Upper lobe of left lung (tissue), 6 donors: ENCODE measurements at regions not wholly inside any gene's neighbourhood (a gene's known extent, or its start where the extent isn't known, plus 50 kb on each side); places are given as distances from the start of the nearest gene placed in this dataset.
A peak's percentile ranks its signal among the peaks of the same experiment; 100 is the strongest.

Experiments
- ATAC-seq, 2 donors: fragments of 200-7000 bp; cut with Tn5 transposase; one replicate each; pipeline ENCODE4 v1.9.1; 2022; ENCODE audit warnings: mild to moderate bottlenecking in 2 of 2, moderate library complexity in 2 of 2; ENCODE audit not compliant: low FRiP score in 2 of 2
- DNase-seq, 2 donors: peaks; one replicate each; pipeline ENCODE4 v3.0.0-alpha.2; 2019 to 2020
- H3K27ac ChIP-seq, 4 donors: fragments of 200-600 bp; sonication (generic); one replicate each; pipeline ENCODE4 v1.5.1; 2016 to 2019
- H3K27me3 ChIP-seq, 4 donors: fragments of 200-600 bp; sonication (generic); one replicate each; pipeline ENCODE4 v1.5.1; 2017 to 2019
- H3K36me3 ChIP-seq, 4 donors: fragments of 200-600 bp; sonication (generic); one replicate each; pipeline ENCODE4 v1.5.1; 2016 to 2019
- H3K4me1 ChIP-seq, 4 donors: fragments of 200-600 bp; sonication (generic); one replicate each; pipeline ENCODE4 v1.5.1; 2018 to 2019
- H3K4me3 ChIP-seq, 4 donors: fragments of 200-600 bp; sonication (generic); one replicate each; pipeline ENCODE4 v1.5.1; 2017 to 2019; ENCODE audit warnings: mild to moderate bottlenecking in 2 of 4, moderate library complexity in 1 of 4
- H3K9me3 ChIP-seq, 4 donors: fragments of 200-600 bp; sonication (generic); one replicate each; pipeline ENCODE4 v1.5.1; 2018 to 2019
- CTCF ChIP-seq, 6 experiments: fragments of 450-650 bp in 4 of 6; fragments of 200-600 bp in 2 of 6; sonication (generic) in 2 of 6; IDR thresholded peaks; one replicate each; pipeline ENCODE4 v1.5.1; 2016 to 2019; ENCODE audit warnings: antibody characterized with exemption in 6 of 6
- EP300 ChIP-seq, 4 donors: sonication (generic); formaldehyde crosslinking; IDR thresholded peaks; one replicate each; pipeline ENCODE4 v1.5.1; 2017; ENCODE audit warnings: antibody characterized with exemption in 4 of 4, control low read depth in 2 of 4
- POLR2A ChIP-seq, 4 donors: fragments of 450-650 bp; IDR thresholded peaks; one replicate each; pipeline ENCODE4 v1.5.1; 2016 to 2017; ENCODE audit warnings: antibody characterized with exemption in 4 of 4, mild to moderate bottlenecking in 2 of 4
- POLR2AphosphoS5 ChIP-seq, 2 donors: sonication (generic); formaldehyde crosslinking; IDR thresholded peaks; one replicate each; pipeline ENCODE4 v1.5.1; 2017; ENCODE audit warnings: antibody characterized with exemption in 2 of 2
- WGBS, 2 donors: methylation state at CpG; one replicate each; pipeline ENCODE4 v1.1.5; 2017 to 2018; 5-methylcytosine and 5-hydroxymethylcytosine counted together
- donor health status: DM: no; HTN: no; CAD: no; lungs with moderate emphysema.
- donor health status: DM: no; HTN: yes; CAD: no; lungs with severe emphysema.

DNA sequence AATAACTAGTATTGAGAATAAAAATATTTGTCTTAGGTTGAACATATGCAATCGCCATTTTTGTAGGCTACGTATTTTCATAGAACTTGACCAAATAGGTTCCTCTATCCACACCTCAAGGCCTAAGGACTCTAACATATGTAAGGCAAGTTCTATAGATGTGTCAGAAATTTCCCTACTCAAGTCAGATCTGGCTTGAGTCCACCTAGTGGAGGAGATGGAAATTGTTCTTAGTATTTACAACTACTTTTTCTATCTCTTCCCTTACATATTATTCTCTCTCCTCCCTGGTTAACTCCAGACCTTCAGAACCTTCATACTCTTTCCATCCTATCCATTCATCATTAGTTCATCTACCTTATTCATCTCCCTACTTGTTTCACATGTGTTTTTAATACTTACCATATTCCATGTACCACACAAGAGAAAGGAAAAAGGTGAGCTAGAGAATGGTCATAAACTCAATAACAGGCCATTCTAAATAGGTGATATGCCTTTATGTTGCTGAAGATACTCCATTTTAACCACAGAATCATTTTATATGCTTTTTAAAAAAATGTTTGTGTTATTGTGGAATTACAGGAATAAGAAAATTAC lies 174.5 kb upstream of the HDAC9 start:
- Histone ChIP-seq H3K9me3 (no peaks in the 10 kb centered on the region), H3K27me3 (no peaks in the 10 kb centered on the region), H3K27ac (no peak overlapping the region), H3K4me1 (peaks cover 0 to 6% (median 3%) of the 10 kb centered on the region in 4 donors), H3K4me3 (no peak overlapping the region), H3K36me3 (no peaks in the 10 kb centered on the region)
- no peak for TF ChIP-seq POLR2AphosphoS5 (IDR thresholded peaks at IDR 0.05)
- peak; percentile 18 to 64 (median 50) for TF ChIP-seq CTCF (IDR thresholded peaks at IDR 0.05)
- WGBS, 2 donors, result 85 to 89% methylated on average over 2 of the region's 2 CpGs
- ATAC-seq (peak in 1 of 2 donors; percentile 68), DNase-seq (no peak)

- no peak for TF ChIP-seq CTCF (IDR thresholded peaks at IDR 0.05)
- no peak for DNase-seq
- no peak overlapping the region for H3K4me3 ChIP-seq
- no peaks in the 10 kb centered on the region for H3K36me3 ChIP-seq
- H3K27ac ChIP-seq, result no peak overlapping the region
- H3K27me3 ChIP-seq, result no peaks in the 10 kb centered on the region
- ATAC-seq, result no peak
- H3K9me3 ChIP-seq, result no peaks in the 10 kb centered on the region
- no peaks in the 10 kb centered on the region for H3K4me1 ChIP-seq
These were observed 165.0 kb upstream of the HDAC9 start for GRCh38 chr7:18330548-18330947.

DNA sequence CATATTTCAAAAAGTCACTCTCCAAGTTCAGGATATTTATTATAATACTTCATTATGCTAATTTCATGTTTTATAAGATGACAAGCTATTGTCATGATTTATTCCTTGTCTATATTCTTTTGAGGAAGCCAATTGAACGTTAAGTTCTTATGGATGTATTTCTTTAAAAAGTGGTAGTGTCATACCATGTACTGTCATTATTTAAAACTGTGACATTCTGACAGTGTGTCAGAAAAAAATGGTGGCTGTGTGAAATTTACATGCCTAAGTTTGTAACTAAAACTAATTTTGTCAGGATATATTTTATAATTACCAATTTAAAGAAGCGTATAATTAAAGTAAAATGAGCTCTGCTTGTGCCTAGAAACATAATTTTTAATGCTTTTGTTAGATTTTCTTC lies 158.9 kb upstream of the HDAC9 start:
- TF ChIP-seq CTCF (IDR thresholded peaks at IDR 0.05) (no peak), EP300 (IDR thresholded peaks at IDR 0.05) (no peak), POLR2AphosphoS5 (IDR thresholded peaks at IDR 0.05) (no peak), POLR2A (IDR thresholded peaks at IDR 0.05) (no peak)
- no peak for ATAC-seq
- Histone ChIP-seq H3K27me3 (no peaks in the 10 kb centered on the region), H3K9me3 (no peaks in the 10 kb centered on the region), H3K4me1 (no peaks in the 10 kb centered on the region), H3K36me3 (no peaks in the 10 kb centered on the region), H3K27ac (no peak overlapping the region), H3K4me3 (no peak overlapping the region)
- WGBS, 2 donors, result 63 to 64% methylated on average over 2 of the region's 2 CpGs
- no peak for DNase-seq

GRCh38 chr7:18337048-18337809 lies 158.3 kb upstream of the HDAC9 start:
- H3K4me1 ChIP-seq, result no peaks in the 10 kb centered on the region
- no peak overlapping the region for H3K27ac ChIP-seq
- 77 to 86% methylated on average over 5 of the region's 5 CpGs for WGBS, 2 donors
- TF ChIP-seq POLR2A (IDR thresholded peaks at IDR 0.05) (no peak), POLR2AphosphoS5 (IDR thresholded peaks at IDR 0.05) (no peak), CTCF (IDR thresholded peaks at IDR 0.05) (no peak), EP300 (IDR thresholded peaks at IDR 0.05) (no peak)
- no peaks in the 10 kb centered on the region for H3K36me3 ChIP-seq
- no peak for DNase-seq
- no peak for ATAC-seq
- no peaks in the 10 kb centered on the region for H3K9me3 ChIP-seq
- no peak overlapping the region for H3K4me3 ChIP-seq
- no peaks in the 10 kb centered on the region for H3K27me3 ChIP-seq
